ENCODE measurements at regions not wholly inside any gene's neighbourhood (a gene's known extent, or its start where the extent isn't known, plus 50 kb on each side); places are given as distances from the start of the nearest gene placed in this dataset.

DNA sequence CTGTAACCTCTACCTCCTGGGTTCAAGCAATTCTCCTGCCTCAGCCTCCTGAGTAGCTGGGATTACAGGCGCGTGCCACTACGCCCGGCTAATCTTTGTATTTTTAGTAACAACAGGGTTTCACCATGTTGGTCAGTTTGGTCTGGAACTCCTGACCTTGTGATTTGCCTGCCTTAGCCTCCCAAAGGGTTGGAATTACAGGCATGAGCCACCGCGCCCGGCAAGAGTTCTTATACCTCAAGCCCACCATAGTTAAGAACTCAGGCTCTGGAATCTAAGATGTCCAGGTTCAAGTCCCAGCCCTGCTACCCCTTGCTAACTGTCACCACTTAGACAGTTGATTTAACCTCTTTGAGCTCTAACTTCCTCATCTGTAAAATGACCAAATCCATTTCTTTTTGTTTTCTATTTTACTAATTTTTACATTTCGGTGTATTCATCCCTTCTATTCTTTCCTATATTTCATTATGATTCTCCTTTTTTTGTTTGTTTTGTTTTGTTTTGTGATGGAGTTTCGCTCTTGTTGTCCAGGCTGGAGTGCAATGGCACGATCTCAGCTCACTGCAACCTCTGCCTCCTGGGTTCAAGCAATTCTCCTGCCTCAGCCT is 104.8 kb upstream of the ZNF217 start:
- DNase-seq (ENCODE audit: low spot score): no peak
- intact Hi-C loops (cut with DNase I): no loop called here

DNA sequence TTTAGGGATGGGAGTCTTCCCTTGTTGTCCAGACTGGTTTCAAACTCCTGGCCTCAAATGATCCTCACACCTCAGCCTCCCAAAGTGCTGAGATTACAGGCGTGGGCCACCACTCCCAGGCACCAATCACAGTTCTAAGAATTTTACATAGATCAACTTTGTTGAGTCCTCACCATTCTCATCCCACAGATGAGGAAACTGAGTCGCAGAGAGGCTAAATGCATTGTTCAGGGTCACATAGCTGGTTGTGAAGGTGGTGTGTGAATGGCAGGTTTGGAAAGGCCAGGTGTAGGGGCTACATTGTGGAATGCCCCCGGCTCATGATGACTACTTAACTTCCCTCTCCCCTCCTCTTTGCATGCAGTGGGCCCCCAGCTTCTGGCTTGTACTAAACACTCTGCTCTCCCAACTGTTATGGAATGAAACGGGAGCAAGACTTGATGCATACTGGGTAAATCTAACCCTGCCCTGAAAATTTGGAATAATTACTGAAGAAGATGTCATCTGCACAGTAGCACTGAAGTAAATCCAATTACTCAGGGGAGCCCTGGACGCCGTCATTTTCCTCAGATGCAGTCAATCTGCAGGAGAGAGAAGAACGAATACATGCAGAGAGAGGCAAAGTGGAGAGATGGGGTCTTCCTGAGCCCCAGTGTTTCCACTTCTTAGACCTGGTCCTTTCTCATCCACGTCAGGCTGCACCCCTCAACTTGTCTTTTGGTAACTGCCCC is 102.3 kb upstream of the ZNF217 start:
- intact Hi-C loops (cut with DNase I): no loop called here
- DNase-seq (ENCODE audit: low spot score): no peak

- no peak for DNase-seq (ENCODE audit: low spot score)
- intact Hi-C loops (cut with DNase I): no loop called here
Measured at GRCh38 chr20:53693262-53693871, 99.7 kb upstream of the ZNF217 start.

- DNase-seq (ENCODE audit: low spot score): no peak
- intact Hi-C loops (cut with DNase I): no loop called here
Measured at GRCh38 chr20:53692465-53693067, 98.9 kb upstream of the ZNF217 start.

DNA sequence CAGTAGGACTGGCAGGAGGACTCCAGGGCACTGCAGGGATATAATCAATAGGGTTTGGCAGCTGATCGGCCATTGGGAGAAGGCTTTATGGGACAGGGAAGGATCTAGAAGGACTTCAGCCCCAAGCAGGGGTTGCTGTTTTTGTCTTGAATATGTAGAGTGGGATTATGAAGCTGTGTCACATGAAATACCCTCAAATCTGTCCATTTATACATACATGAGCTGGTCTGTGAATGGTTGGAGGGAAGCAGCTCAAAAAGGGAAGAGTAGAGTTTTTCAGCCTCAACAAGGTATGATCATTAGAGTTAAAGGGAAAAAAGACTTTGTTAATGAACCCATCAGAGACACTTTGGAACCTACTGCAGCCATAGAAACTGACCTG is 98.2 kb upstream of the ZNF217 start:
- DNase-seq (ENCODE audit: low spot score): no peak
- intact Hi-C loops (cut with DNase I): no loop called here

DNA sequence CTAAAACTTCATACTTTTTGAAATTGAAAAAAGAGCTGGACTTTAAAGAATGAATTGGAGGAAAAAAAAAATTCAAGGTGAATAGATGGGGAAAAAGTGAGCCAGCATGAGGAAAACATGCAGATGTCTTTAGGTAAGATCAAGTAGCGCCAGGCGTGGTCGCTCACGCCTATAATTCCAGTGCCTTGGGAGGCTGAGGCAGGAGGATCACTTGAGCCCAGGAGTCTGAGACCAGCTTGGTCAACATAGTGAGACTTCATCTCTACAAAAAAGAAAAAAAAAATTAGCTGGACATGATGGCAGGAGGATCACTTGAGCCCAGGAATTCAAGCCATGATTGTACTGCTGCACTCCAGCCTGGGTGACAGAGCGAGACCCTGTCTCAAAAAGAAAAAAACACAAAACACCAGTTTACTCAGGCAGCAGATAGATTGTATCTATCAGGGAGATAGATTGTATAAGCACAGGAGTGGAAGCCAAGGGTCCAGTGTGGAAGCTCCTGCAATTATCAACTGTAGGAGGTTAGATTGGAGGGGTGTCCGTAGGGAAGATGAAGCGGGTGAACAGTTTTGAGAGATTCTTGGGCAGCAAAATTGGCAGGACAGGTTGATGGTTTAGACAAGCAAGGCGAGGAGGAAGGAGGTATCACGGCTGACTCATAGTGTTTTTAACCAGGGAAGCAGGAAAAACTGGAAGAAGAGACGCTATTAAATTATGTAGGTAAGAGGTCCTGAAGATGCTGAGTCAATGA is 97.6 kb upstream of the ZNF217 start:
- no peak for DNase-seq (ENCODE audit: low spot score)
- intact Hi-C loops (cut with DNase I): no loop called here

DNA sequence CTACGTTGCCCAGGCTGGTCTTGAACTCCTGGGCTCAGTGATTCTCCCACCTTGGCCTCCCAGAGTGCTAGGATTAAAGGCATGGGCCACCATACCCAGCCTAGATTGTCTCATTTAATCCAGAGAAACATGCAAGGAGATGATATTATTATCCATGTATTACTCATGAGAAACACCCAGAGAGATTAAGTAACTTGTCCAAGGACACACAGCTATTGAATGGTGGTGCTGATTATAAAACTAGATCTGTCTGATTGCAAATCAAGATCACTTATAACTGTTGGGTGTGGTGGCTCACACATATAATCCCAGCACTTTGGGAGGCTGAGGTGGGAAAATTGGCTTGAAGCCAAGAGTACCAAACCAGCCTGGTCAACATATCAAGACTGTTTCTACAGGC is 94.4 kb upstream of the ZNF217 start:
- no peak for DNase-seq (ENCODE audit: low spot score)
- intact Hi-C loops (cut with DNase I): no loop called here

- intact Hi-C loops (cut with DNase I): no loop called here
- no peak for DNase-seq (ENCODE audit: low spot score)
Measured at GRCh38 chr20:53685070-53685595, 91.5 kb upstream of the ZNF217 start.

DNA sequence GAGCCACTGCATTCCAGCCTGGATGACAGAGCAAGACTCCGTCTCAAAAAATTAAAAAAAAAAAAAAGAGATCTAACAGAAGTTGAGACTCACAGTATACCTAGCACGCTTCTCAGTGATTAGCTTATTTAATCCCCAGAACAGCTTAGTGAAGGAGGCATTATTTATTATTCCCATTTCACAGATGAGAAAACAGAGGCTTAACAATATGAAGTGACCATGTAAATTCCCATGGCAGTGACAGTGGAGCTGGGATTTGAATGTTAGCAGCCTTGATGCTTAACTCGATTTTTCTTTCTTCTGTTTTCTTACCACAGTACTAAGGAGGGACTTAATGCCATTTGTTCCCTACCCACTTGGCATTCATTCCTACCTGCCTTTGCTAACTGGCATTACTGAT is 89.9 kb upstream of the ZNF217 start:
- no peak for DNase-seq (ENCODE audit: low spot score)
- intact Hi-C loops (cut with DNase I): no loop called here

DNA sequence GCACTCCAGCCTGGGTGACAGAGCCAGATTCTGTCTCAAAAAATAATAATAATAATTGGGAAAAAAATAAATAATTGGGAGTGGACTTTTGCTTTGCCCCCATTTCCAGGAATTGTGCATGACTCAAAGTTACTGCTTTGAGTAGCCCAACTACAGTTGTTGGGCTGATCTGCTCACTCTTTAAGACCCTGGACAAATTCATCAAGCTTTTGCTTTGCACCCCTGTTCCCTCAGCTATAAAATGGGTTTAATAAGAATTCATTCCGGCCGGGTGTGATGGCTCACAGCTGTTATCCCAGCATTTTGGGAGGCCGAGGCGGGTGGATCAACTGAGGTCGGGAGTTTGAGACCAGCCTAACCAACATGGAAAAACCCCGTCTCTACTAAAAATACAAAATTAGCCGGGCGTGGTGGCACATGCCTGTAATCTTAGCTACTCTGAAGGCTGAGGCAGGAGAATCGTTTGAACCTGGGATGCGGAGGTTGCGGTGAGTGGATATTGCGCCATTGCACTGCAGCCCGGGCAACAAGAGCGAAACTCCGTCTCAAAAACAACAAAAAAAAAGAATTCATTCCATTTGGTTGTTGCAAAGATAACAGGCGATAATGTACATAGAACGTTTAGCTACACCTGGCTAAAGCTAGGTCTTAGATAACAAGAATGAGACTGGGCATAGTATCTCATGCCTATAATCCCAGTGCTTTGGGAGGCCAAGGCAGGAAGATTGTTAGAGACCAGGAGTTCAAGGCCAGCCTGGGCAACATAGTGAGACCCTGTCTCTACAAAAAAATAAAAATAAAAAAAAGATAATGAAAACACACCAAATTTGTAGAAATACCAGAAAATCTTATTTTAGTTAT is 87.9 kb upstream of the ZNF217 start:
- intact Hi-C loops (cut with DNase I): no loop called here
- no peak for DNase-seq (ENCODE audit: low spot score)

DNA sequence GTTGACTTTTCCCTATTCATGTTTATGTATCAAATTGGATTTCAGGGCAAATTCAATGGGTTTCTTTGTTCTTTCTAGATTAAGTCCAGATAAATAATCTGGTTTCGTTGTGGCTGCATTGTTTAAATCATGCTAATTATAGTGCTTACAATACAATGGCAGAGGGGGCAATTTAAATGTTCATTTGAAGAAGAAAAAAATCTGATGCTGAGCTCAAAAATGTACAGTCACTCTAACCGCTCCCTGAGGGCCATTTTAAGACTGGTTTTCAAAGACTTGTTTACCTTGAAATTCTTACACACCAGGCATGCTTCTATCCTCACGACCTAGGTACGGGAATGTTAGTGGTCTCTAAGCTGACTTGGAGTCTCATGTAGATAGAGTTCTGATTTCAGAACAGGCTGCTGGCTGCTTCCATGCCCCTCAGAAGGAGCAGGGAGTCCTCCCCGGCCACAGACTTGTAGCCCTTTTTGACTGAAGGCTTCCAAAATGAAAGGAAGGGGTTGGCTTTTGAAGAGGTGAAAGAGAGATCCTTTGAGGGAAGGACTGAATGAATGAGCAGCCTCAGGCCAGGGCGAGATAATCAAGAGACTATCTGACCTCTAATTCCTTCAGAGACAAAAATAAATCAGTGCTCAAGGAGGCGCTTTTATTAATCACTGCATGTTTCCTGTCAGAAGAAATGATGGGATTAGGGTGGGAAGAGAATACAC is 86.1 kb upstream of the ZNF217 start:
- intact Hi-C loops (cut with DNase I): no loop called here
- no peak for DNase-seq (ENCODE audit: low spot score)

DNA sequence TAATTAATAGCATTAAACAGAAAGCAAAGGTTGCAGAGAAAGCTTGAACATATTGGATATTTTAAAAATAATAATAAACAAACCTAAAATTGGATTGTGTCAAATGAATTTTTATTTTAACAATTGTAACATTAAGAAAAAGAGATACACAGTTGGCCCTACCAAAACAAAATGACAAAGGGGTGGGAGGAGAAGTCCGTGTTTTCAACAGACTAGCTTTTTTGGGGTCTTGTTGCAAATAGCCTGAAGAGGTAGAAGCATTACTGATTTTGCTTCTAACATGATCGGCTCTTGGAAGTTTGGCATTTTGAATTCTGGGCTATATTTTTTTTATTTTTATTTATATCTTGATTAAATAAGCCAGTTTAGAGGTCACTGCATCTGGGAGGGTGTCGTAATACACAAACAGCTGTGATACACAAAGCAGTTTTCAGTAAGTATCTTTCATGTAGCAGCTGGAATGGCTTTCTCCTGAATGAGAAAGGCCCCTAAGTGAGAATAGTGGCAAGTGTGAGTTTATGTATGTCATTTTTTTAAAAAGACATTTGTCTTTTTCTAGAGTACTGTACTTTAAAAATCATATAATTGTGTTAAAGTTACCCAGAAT is 85.5 kb upstream of the ZNF217 start:
- intact Hi-C loops (cut with DNase I): no loop called here
- no peak for DNase-seq (ENCODE audit: low spot score)

DNA sequence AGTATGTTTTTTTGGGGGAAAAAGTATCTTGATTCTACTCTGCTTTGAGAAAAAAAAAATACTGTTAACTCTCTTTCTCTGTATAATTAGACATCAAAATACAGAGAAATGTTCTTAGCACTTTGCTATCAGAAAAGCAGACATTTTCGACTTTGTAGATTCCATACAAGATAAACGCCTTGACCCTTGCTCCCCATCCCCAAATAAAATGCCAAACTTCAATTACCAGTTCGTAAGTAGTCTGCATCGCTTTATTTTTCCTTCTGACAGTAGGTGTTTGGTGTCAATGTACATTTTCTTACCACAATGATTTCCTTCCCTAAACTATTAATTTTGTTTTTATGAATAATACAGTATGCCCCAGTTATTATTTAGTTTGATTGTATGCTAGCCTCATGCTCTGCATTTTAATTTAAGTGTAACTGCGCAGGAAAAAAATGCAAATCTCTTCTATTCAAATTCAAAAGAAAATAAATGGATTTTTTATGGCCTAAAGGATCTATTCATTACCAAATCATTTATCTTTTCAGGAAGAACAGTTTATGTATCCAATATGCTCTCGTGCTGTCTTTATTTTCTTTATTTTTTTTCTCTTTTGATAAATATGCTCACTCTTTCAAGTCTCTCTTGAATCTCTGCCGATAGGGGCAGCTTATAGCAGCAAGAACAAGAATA is 84.8 kb upstream of the ZNF217 start:
- intact Hi-C loops (cut with DNase I): no loop called here
- no peak for DNase-seq (ENCODE audit: low spot score)

- intact Hi-C loops (cut with DNase I): no loop called here
Measured at GRCh38 chr20:53677447-53678314, 84.0 kb upstream of the ZNF217 start.

DNA sequence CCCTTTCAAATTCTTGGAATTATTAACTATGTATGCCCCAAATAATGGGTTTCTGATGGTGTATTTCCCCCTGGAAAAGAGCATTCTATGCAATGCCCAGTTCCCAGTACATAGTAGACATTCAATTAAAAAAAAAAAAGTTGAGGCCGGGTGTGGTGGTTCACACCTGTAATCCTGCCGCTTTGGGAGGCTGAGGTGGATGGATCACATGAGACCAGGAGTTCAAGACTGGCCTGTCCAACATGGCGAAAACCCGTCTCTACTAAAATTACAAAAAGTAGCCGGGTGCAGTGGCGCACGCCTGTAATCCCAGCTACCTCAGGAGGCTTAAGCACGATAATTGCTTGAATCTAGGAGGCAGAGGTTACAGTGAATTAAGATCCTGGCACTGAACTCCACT is 83.3 kb upstream of the ZNF217 start:
- no peak for DNase-seq (ENCODE audit: low spot score)
- intact Hi-C loops (cut with DNase I): no loop called here

More at GRCh38 chr20:53677447-53678314, 84.0 kb upstream of the ZNF217 start:
- no peak for DNase-seq (ENCODE audit: low spot score)

DNA sequence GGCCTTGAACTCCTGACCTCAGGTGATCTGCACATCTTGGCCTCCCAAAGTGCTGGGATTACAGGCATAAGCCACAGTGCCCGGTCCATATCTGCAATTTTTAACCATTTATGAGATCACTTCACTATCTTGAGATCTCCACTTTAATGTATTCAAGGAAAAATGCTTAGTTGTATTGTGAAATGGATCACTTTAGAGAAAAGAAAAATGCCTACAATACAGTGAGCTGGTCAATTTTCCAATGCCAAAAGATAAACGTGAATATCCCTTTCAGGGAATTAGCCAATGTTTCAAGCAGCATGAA is 82.8 kb upstream of the ZNF217 start:
- intact Hi-C loops (cut with DNase I): no loop called here
- DNase-seq (ENCODE audit: low spot score): no peak

All from cardiac septum (tissue), 1 donor.